ENCODE measurements at regions not wholly inside any gene's neighbourhood (a gene's known extent, or its start where the extent isn't known, plus 50 kb on each side); places are given as distances from the start of the nearest gene placed in this dataset.

DNA sequence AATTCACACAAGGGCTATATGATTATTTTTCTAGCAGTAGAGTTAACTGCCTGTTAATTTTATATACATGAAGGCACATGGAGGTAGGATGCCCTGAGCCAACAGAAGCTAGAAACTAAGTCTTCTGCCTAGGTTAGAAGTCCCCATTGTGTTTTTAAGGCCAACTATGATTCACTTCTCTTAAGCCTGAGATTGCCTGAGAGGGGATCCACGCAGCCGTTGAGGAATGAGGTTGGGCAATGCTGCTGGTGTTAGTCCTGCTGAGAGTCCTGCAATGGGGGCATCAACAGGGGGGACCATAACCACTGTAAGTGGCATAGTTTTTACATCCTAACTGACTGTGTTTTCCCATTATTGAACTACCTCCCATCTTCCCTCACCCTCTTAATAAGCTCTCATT lies 60.1 kb upstream of the PFN2 start (continued):
- TF ChIP-seq ESRRA (CRISPR knock-in tag; IDR thresholded peaks at IDR 0.05; ENCODE audit: borderline replicate concordance) (no peak), ZNF423 (CRISPR knock-in tag; IDR thresholded peaks at IDR 0.05) (no peak), HMGA2 (CRISPR knock-in tag; IDR thresholded peaks at IDR 0.05) (no peak), NFATC4 (CRISPR knock-in tag; IDR thresholded peaks at IDR 0.05) (no peak), NR1H2 (CRISPR knock-in tag; IDR thresholded peaks at IDR 0.05) (no peak), TEAD4 (CRISPR knock-in tag; IDR thresholded peaks at IDR 0.05) (no peak), ZNF232 (CRISPR knock-in tag; IDR thresholded peaks at IDR 0.05) (no peak)
- TF ChIP-seq, protein P1, sequence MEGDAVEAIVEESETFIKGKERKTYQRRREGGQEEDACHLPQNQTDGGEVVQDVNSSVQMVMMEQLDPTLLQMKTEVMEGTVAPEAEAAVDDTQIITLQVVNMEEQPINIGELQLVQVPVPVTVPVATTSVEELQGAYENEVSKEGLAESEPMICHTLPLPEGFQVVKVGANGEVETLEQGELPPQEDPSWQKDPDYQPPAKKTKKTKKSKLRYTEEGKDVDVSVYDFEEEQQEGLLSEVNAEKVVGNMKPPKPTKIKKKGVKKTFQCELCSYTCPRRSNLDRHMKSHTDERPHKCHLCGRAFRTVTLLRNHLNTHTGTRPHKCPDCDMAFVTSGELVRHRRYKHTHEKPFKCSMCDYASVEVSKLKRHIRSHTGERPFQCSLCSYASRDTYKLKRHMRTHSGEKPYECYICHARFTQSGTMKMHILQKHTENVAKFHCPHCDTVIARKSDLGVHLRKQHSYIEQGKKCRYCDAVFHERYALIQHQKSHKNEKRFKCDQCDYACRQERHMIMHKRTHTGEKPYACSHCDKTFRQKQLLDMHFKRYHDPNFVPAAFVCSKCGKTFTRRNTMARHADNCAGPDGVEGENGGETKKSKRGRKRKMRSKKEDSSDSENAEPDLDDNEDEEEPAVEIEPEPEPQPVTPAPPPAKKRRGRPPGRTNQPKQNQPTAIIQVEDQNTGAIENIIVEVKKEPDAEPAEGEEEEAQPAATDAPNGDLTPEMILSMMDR (IDR thresholded peaks at IDR 0.05) = no peak

- DNase-seq (ENCODE audit: low spot score) = no peak
These were observed 52.5 kb upstream of the PFN2 start for GRCh38 chr3:150023239-150023636.

More at GRCh38 chr3:150023239-150023636, 52.5 kb upstream of the PFN2 start:
- Mint-ChIP-seq H3K36me3 (0 out of 2 replicates have a peak, but pooled peaks cover 5% of the 10 kb centered on the region), H3K9me3 (peaks cover 45% of the 10 kb centered on the region), H3K4me3 (no peak overlapping the region; the same call in 1 of the 2 replicates), H3K27me3 (ENCODE audit: low read depth) (no peaks in the 10 kb centered on the region; the same call in 1 of the 2 replicates), H3K4me1 (peaks cover 33% of the 10 kb centered on the region), H3K27ac (peak overlapping the region; percentile 20)
- ChIA-PET POLR2A (interaction anchor here (1.1 kb wide), 2 partner anchors 12 to 52 kb away, joined by 3 to 4 read pairs; partner anchors contain the start of gene PFN2), CTCF (interaction anchor here (1.1 to 2.2 kb wide), 4 partner anchors 12 to 161 kb away, joined by 3 to 8 read pairs (median 4); no protein-coding TSS in a partner anchor)
- ATAC-seq = peak; percentile 64
- TF ChIP-seq, protein P1 (IDR thresholded peaks at IDR 0.05) = no peak
- TF ChIP-seq SMAD3 (CRISPR knock-in tag; IDR thresholded peaks at IDR 0.05; ENCODE audit: borderline replicate concordance) = no peak
- TF ChIP-seq SP1 (CRISPR knock-in tag; conservative IDR thresholded peaks at IDR 0.05) = no peak
- TF ChIP-seq, protein P2, sequence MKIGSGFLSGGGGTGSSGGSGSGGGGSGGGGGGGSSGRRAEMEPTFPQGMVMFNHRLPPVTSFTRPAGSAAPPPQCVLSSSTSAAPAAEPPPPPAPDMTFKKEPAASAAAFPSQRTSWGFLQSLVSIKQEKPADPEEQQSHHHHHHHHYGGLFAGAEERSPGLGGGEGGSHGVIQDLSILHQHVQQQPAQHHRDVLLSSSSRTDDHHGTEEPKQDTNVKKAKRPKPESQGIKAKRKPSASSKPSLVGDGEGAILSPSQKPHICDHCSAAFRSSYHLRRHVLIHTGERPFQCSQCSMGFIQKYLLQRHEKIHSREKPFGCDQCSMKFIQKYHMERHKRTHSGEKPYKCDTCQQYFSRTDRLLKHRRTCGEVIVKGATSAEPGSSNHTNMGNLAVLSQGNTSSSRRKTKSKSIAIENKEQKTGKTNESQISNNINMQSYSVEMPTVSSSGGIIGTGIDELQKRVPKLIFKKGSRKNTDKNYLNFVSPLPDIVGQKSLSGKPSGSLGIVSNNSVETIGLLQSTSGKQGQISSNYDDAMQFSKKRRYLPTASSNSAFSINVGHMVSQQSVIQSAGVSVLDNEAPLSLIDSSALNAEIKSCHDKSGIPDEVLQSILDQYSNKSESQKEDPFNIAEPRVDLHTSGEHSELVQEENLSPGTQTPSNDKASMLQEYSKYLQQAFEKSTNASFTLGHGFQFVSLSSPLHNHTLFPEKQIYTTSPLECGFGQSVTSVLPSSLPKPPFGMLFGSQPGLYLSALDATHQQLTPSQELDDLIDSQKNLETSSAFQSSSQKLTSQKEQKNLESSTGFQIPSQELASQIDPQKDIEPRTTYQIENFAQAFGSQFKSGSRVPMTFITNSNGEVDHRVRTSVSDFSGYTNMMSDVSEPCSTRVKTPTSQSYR (CRISPR knock-in tag; IDR thresholded peaks at IDR 0.05) = no peak
- no peak for TF ChIP-seq FOXP1 (CRISPR knock-in tag; IDR thresholded peaks at IDR 0.05; ENCODE audit: borderline replicate concordance)
- TF ChIP-seq IRF2 (CRISPR knock-in tag; IDR thresholded peaks at IDR 0.05; ENCODE audit: borderline replicate concordance, low read depth) = no peak
- TF ChIP-seq OVOL2 (CRISPR knock-in tag; IDR thresholded peaks at IDR 0.05; ENCODE audit: borderline replicate concordance) = no peak
- no peak for TF ChIP-seq ERG (CRISPR knock-in tag; IDR thresholded peaks at IDR 0.05)
- TF ChIP-seq CREM (CRISPR knock-in tag; IDR thresholded peaks at IDR 0.05) = no peak
- TF ChIP-seq ZNF219 (CRISPR knock-in tag; IDR thresholded peaks at IDR 0.05; ENCODE audit: borderline replicate concordance) = no peak
- TF ChIP-seq ZNF396 (CRISPR knock-in tag; IDR thresholded peaks at IDR 0.05; ENCODE audit: borderline replicate concordance) = no peak
- no peak for TF ChIP-seq ESRRA (CRISPR knock-in tag; IDR thresholded peaks at IDR 0.05; ENCODE audit: borderline replicate concordance)
- no peak for TF ChIP-seq NFYB (CRISPR knock-in tag; conservative IDR thresholded peaks at IDR 0.05; ENCODE audit: low read depth)
- no peak for TF ChIP-seq TCF7 (CRISPR knock-in tag; IDR thresholded peaks at IDR 0.05; ENCODE audit: low read depth)
- no peak for TF ChIP-seq PRDM15 (CRISPR knock-in tag; IDR thresholded peaks at IDR 0.05)
- no peak for TF ChIP-seq CREB1 (CRISPR knock-in tag; IDR thresholded peaks at IDR 0.05)
- no peak for TF ChIP-seq FOXK1 (CRISPR knock-in tag; IDR thresholded peaks at IDR 0.05)
- TF ChIP-seq ZNF121 (CRISPR knock-in tag; IDR thresholded peaks at IDR 0.05) = no peak
- TF ChIP-seq RORB (CRISPR knock-in tag; IDR thresholded peaks at IDR 0.05) = no peak
- TF ChIP-seq PRRX2 (CRISPR knock-in tag; IDR thresholded peaks at IDR 0.05) = no peak
